ENCODE measurements at regions not wholly inside any gene's neighbourhood (a gene's known extent, or its start where the extent isn't known, plus 50 kb on each side); places are given as distances from the start of the nearest gene placed in this dataset.

- 65% methylated on average over 1 of the region's 1 CpG for WGBS
- Histone ChIP-seq H3K4me1 (no peaks in the 10 kb centered on the region), H3K36me3 (no peaks in the 10 kb centered on the region), H3K27ac (no peak overlapping the region), H3K4me3 (no peak overlapping the region), H3K27me3 (no peaks in the 10 kb centered on the region), H3K9me3 (peaks cover 20% of the 10 kb centered on the region)
- TF ChIP-seq EP300 (IDR thresholded peaks at IDR 0.05) (no peak), POLR2AphosphoS5 (IDR thresholded peaks at IDR 0.05) (no peak), CTCF (IDR thresholded peaks at IDR 0.05) (no peak), POLR2A (IDR thresholded peaks at IDR 0.05) (no peak)
- DNase-seq (ENCODE audit: low spot score in 2 of 2), result no peak
Measured at GRCh38 chr4:188854436-188854835, 715.2 kb downstream of the TRIML1 start.

DNA sequence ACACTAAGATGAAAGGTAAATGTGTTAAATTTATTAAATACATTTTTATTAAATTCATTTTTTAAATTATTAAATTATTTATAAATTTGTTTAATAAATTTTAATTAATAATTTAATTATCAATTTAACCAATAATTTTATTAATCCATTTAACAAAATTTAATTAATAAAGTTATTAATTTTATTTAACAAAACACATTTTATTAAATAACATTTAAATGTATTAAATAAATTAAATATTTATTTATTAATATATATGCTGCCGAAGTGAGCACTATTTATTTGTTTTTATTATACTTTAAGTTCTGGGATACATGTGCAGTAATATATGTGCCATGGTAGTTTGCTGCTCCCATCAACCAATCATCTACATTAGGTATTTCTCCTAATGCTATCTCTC, 719.5 kb downstream of the TRIML1 start:
- H3K27ac ChIP-seq, result no peak overlapping the region
- H3K9me3 ChIP-seq, result peaks cover 20% of the 10 kb centered on the region
- H3K27me3 ChIP-seq, result no peaks in the 10 kb centered on the region
- no peaks in the 10 kb centered on the region for H3K4me1 ChIP-seq
- TF ChIP-seq EP300 (IDR thresholded peaks at IDR 0.05) (no peak), CTCF (IDR thresholded peaks at IDR 0.05) (no peak), POLR2AphosphoS5 (IDR thresholded peaks at IDR 0.05) (no peak), POLR2A (IDR thresholded peaks at IDR 0.05) (no peak)
- WGBS, result 96% methylated on average over 1 of the region's 1 CpG
- H3K4me3 ChIP-seq, result no peak overlapping the region
- DNase-seq (ENCODE audit: low spot score in 2 of 2), result no peak
- H3K36me3 ChIP-seq, result no peaks in the 10 kb centered on the region

DNA sequence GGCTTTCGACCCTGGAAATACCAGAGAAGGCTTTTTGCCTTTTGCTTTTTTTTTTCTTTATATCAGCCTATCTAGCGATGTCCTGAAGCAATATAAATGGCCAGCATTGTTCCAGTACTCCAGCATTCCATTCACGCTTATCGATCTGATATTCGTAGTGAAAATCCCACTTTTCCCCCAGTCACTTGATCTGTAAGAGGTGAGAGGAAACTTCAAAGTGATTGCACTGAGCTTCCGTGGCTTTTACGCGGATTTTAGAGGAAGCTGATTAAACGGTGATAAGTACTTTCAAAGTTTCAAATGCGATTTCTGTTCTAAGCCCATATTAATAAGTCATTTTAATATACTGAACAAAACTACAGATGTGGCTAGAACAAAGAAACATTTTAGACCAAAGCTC, 725.5 kb downstream of the TRIML1 start:
- H3K27ac ChIP-seq, result no peak overlapping the region
- H3K27me3 ChIP-seq, result no peaks in the 10 kb centered on the region
- H3K36me3 ChIP-seq, result no peaks in the 10 kb centered on the region
- H3K4me3 ChIP-seq, result no peak overlapping the region
- no peaks in the 10 kb centered on the region for H3K4me1 ChIP-seq
- no peak for DNase-seq (ENCODE audit: low spot score in 2 of 2)
- WGBS, result 69% methylated on average over 10 of the region's 10 CpGs
- peaks cover 9% of the 10 kb centered on the region for H3K9me3 ChIP-seq
- TF ChIP-seq POLR2A (IDR thresholded peaks at IDR 0.05) (no peak), POLR2AphosphoS5 (IDR thresholded peaks at IDR 0.05) (no peak), EP300 (IDR thresholded peaks at IDR 0.05) (no peak), CTCF (IDR thresholded peaks at IDR 0.05) (no peak)

GRCh38 chr4:188867796-188868195, 728.6 kb downstream of the TRIML1 start:
- H3K4me1 ChIP-seq, result no peaks in the 10 kb centered on the region
- H3K9me3 ChIP-seq, result peaks cover 3% of the 10 kb centered on the region
- no peak overlapping the region for H3K27ac ChIP-seq
- H3K27me3 ChIP-seq, result no peaks in the 10 kb centered on the region
- no peak overlapping the region for H3K4me3 ChIP-seq
- TF ChIP-seq POLR2AphosphoS5 (IDR thresholded peaks at IDR 0.05) (no peak), POLR2A (IDR thresholded peaks at IDR 0.05) (no peak), EP300 (IDR thresholded peaks at IDR 0.05) (no peak), CTCF (IDR thresholded peaks at IDR 0.05) (no peak)
- no peaks in the 10 kb centered on the region for H3K36me3 ChIP-seq
- WGBS, result no CpG with 5 or more reads among the region's 1 CpG
- DNase-seq (ENCODE audit: low spot score in 2 of 2), result no peak

DNA sequence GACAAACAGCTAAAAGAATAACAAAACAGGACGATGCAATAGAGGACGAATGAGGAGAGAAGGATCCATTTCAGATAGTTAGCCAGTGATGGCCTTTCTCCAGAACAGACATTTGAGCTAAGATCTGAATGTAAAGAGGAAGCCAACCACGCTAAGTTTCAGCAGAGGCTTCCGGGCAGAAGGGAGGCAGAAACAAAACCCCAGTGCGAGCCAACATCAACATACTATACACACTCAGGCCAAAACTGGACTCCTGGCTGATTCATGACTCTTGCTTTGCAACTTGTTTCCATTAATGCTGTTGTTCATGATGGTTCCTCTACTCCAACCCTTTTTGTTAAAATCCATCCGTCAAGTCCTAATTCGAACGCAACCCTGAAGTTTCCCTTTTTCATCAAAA, 730.3 kb downstream of the TRIML1 start:
- no peaks in the 10 kb centered on the region for H3K36me3 ChIP-seq
- no peaks in the 10 kb centered on the region for H3K4me1 ChIP-seq
- H3K9me3 ChIP-seq, result no peaks in the 10 kb centered on the region
- 87% methylated on average over 8 of the region's 8 CpGs for whole genome bisulfite sequencing
- no peak overlapping the region for H3K4me3 ChIP-seq
- TF ChIP-seq POLR2A (IDR thresholded peaks at IDR 0.05) (no peak), EP300 (IDR thresholded peaks at IDR 0.05) (no peak), POLR2AphosphoS5 (IDR thresholded peaks at IDR 0.05) (no peak), CTCF (IDR thresholded peaks at IDR 0.05) (no peak)
- H3K27ac ChIP-seq, result no peak overlapping the region
- no peaks in the 10 kb centered on the region for H3K27me3 ChIP-seq
- DNase-seq (ENCODE audit: low spot score in 2 of 2), result no peak
